ENCODE measurements at regions not wholly inside any gene's neighbourhood (a gene's known extent, or its start where the extent isn't known, plus 50 kb on each side); places are given as distances from the start of the nearest gene placed in this dataset.

GRCh38 chr18:37861981-37862380 is 296.4 kb upstream of the CELF4 start:
- no peak overlapping the region for H3K27ac ChIP-seq
- H3K9me3 ChIP-seq = no peaks in the 10 kb centered on the region
- H3K4me3 ChIP-seq = no peak overlapping the region
- no peaks in the 10 kb centered on the region for H3K4me1 ChIP-seq
- 75% methylated on average over 2 of the region's 2 CpGs for WGBS
- H3K36me3 ChIP-seq = no peaks in the 10 kb centered on the region
- DNase-seq (ENCODE audit: low spot score in 2 of 2) = no peak
- H3K27me3 ChIP-seq = no peaks in the 10 kb centered on the region
- TF ChIP-seq POLR2A (IDR thresholded peaks at IDR 0.05) = no peak
- TF ChIP-seq POLR2AphosphoS5 (IDR thresholded peaks at IDR 0.05) = no peak
- TF ChIP-seq, protein P1, sequence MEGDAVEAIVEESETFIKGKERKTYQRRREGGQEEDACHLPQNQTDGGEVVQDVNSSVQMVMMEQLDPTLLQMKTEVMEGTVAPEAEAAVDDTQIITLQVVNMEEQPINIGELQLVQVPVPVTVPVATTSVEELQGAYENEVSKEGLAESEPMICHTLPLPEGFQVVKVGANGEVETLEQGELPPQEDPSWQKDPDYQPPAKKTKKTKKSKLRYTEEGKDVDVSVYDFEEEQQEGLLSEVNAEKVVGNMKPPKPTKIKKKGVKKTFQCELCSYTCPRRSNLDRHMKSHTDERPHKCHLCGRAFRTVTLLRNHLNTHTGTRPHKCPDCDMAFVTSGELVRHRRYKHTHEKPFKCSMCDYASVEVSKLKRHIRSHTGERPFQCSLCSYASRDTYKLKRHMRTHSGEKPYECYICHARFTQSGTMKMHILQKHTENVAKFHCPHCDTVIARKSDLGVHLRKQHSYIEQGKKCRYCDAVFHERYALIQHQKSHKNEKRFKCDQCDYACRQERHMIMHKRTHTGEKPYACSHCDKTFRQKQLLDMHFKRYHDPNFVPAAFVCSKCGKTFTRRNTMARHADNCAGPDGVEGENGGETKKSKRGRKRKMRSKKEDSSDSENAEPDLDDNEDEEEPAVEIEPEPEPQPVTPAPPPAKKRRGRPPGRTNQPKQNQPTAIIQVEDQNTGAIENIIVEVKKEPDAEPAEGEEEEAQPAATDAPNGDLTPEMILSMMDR (IDR thresholded peaks at IDR 0.05) = no peak
- TF ChIP-seq EP300 (IDR thresholded peaks at IDR 0.05) = no peak

DNA sequence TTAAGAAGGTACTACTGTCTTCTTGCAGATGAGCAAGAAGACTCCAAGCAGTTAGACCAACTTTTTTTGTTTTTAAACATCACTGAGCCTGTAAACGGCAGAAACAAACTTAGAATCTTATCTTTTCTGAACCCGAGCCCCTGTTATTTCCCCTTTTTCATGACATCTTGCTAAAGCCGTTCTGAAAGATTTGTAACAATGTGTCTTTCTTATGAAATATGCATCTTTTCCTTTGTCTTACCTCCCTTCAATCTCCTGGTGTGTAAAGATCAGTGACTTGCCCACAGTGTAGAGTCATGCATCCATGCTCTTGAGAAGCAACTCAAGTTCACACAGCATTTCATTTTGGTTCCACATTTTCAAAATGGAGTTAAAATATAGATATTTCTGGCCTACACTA is 288.8 kb upstream of the CELF4 start:
- WGBS = 80% methylated on average over 3 of the region's 3 CpGs
- Histone ChIP-seq H3K27ac (no peak overlapping the region), H3K9me3 (peaks cover 2% of the 10 kb centered on the region), H3K4me3 (no peak overlapping the region), H3K4me1 (no peaks in the 10 kb centered on the region), H3K27me3 (no peaks in the 10 kb centered on the region), H3K36me3 (no peaks in the 10 kb centered on the region)
- no peak for DNase-seq (ENCODE audit: low spot score in 2 of 2)
- TF ChIP-seq POLR2A (IDR thresholded peaks at IDR 0.05) (no peak), EP300 (IDR thresholded peaks at IDR 0.05) (no peak), POLR2AphosphoS5 (IDR thresholded peaks at IDR 0.05) (no peak)
- TF ChIP-seq, protein P1 (IDR thresholded peaks at IDR 0.05) = no peak

DNA sequence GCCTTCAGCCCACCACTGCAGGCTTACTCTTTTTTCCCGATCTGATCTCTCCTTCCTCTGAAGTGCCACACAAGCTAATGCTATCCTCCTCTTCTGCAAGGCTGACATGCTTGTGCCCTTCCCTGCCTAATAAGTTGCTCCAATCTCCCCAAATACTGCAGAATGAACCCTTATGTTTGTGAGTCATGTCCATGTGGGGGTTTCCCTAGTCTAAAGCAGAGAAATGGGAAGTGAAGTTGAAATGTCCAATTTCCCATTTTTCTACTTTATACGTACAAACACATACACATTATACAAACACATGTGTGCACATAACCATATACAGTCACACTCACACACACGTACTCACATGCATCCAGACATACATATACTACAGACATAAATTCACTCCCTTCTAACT is 288.1 kb upstream of the CELF4 start:
- TF ChIP-seq, protein P1 (IDR thresholded peaks at IDR 0.05) = no peak
- no peak for TF ChIP-seq EP300 (IDR thresholded peaks at IDR 0.05)
- no peak for TF ChIP-seq POLR2AphosphoS5 (IDR thresholded peaks at IDR 0.05)
- no peak for TF ChIP-seq POLR2A (IDR thresholded peaks at IDR 0.05)
- H3K27ac ChIP-seq = no peak overlapping the region
- H3K9me3 ChIP-seq = peaks cover 2% of the 10 kb centered on the region
- no peaks in the 10 kb centered on the region for H3K36me3 ChIP-seq
- H3K4me3 ChIP-seq = no peak overlapping the region
- no peaks in the 10 kb centered on the region for H3K27me3 ChIP-seq
- DNase-seq (ENCODE audit: low spot score in 2 of 2) = no peak
- 66% methylated on average over 3 of the region's 3 CpGs for WGBS
- no peaks in the 10 kb centered on the region for H3K4me1 ChIP-seq

DNA sequence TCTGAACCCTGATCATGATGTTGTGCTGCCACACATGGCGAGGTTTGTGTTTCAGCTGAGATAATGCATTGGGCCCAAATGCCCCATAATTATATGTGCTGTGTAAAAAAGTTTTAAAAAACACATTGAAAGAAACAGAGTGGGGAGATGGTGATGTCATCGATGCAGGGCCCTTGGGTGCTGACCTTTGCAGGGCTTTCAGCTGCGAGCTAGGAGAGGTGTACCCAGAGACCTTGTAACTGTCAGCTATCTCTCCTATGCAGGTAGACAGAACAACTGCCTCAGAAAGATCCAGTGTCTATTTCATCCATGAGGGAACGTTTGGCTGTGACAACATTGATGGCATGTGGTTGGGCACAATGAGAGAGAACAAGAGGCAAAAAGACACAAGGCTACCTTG is 286.9 kb upstream of the CELF4 start:
- Histone ChIP-seq H3K27me3 (no peaks in the 10 kb centered on the region), H3K4me3 (no peak overlapping the region), H3K9me3 (peaks cover 2% of the 10 kb centered on the region), H3K4me1 (no peaks in the 10 kb centered on the region), H3K36me3 (no peaks in the 10 kb centered on the region), H3K27ac (no peak overlapping the region)
- TF ChIP-seq POLR2A (IDR thresholded peaks at IDR 0.05) (no peak), EP300 (IDR thresholded peaks at IDR 0.05) (no peak), POLR2AphosphoS5 (IDR thresholded peaks at IDR 0.05) (no peak)
- TF ChIP-seq, protein P1 (IDR thresholded peaks at IDR 0.05) = no peak
- WGBS = 89% methylated on average over 4 of the region's 4 CpGs
- DNase-seq (ENCODE audit: low spot score in 2 of 2) = no peak

DNA sequence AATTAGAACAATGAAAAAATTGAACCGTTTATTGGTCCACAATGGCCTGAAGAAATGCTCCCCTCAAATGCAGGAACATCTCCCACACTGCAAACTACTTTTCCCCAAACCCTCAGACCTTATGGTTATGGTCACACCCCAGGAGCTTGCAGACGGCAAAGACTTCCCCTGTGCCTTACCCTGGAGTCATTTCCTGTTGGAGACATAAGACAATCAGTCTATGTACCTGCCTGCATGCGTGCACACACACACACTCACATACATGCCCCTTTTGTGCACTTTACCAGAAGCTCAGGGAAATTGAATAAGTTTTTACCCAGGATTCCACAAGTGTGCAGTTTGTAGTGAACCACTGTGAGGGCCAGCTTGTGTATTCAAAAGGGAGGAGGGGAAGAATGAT is 281.9 kb upstream of the CELF4 start:
- DNase-seq (ENCODE audit: low spot score in 2 of 2) = no peak
- Histone ChIP-seq H3K27me3 (no peaks in the 10 kb centered on the region), H3K36me3 (no peaks in the 10 kb centered on the region), H3K27ac (no peak overlapping the region), H3K9me3 (no peaks in the 10 kb centered on the region), H3K4me1 (no peaks in the 10 kb centered on the region), H3K4me3 (no peak overlapping the region)
- 52% methylated on average over 3 of the region's 3 CpGs for WGBS
- TF ChIP-seq EP300 (IDR thresholded peaks at IDR 0.05) = no peak
- TF ChIP-seq, protein P1 (IDR thresholded peaks at IDR 0.05) = no peak
